Neural progenitor cell (in vitro differentiated cells): ENCODE measurements at regions not wholly inside any gene's neighbourhood (a gene's known extent, or its start where the extent isn't known, plus 50 kb on each side); places are given as distances from the start of the nearest gene placed in this dataset.

Experiments
- DNase-seq: peaks from one replicate; pipeline ENCODE4 v3.0.0-alpha.2; 2016; ENCODE audit warnings: low spot score
- H2AFZ ChIP-seq: fragments of 200-600 bp; sonication (generic); replicated peaks from 2 replicates; pipeline ENCODE4 v1.6.1; 2016; ENCODE audit warnings: antibody characterized with exemption
- H3F3A ChIP-seq: fragments of 200-600 bp; sonication (generic); 2 replicates; pipeline ENCODE4 v1.6.1; 2016; ENCODE audit warnings: antibody characterized with exemption, low read depth
- H3K27ac ChIP-seq: fragments of 200-600 bp; sonication (generic); 2 replicates; pipeline ENCODE4 v1.5.1; 2016; ENCODE audit warnings: mild to moderate bottlenecking
- H3K27me3 ChIP-seq: fragments of 200-600 bp; sonication (generic); 2 replicates; pipeline ENCODE4 v1.6.1; 2016; ENCODE audit warnings: mild to moderate bottlenecking, moderate library complexity
- H3K36me3 ChIP-seq: fragments of 200-600 bp; sonication (generic); 2 replicates; pipeline ENCODE4 v1.5.1; 2016
- H3K4me1 ChIP-seq: fragments of 200-600 bp; sonication (generic); 2 replicates; pipeline ENCODE4 v1.6.1; 2016; ENCODE audit warnings: mixed run types
- H3K4me2 ChIP-seq: fragments of 200-600 bp; sonication (generic); 2 replicates; pipeline ENCODE4 v1.6.1; 2016
- H3K4me3 ChIP-seq: fragments of 200-600 bp; sonication (generic); 2 replicates; pipeline ENCODE4 v1.5.1; 2016
- H3K79me2 ChIP-seq: fragments of 200-600 bp; sonication (generic); 2 replicates; pipeline ENCODE4 v1.6.1; 2016; ENCODE audit warnings: low read depth
- H3K9ac ChIP-seq: fragments of 200-600 bp; sonication (generic); 2 replicates; pipeline ENCODE4 v1.6.1; 2016
- H3K9me3 ChIP-seq: fragments of 200-600 bp; sonication (generic); 2 replicates; pipeline ENCODE4 v1.5.1; 2016; ENCODE audit warnings: low read depth
- H4K20me1 ChIP-seq: fragments of 200-600 bp; sonication (generic); 2 replicates; pipeline ENCODE4 v1.6.1; 2016; ENCODE audit warnings: low read depth
- H3K27ac Mint-ChIP-seq: 3 replicates; pipeline ENCODE4 v1.8.0; 2021; ENCODE audit warnings: mixed read lengths
- H3K27me3 Mint-ChIP-seq: 2 replicates; pipeline ENCODE4 v1.8.0; 2022; ENCODE audit warnings: low read depth, mild to moderate bottlenecking, inconsistent platforms, moderate library complexity, mixed read lengths; ENCODE audit not compliant: insufficient read depth
- H3K36me3 Mint-ChIP-seq: 3 replicates; pipeline ENCODE4 v1.8.0; 2021; ENCODE audit warnings: mixed read lengths
- H3K4me1 Mint-ChIP-seq: 3 replicates; pipeline ENCODE4 v1.8.0; 2021; ENCODE audit warnings: mixed read lengths
- H3K4me3 Mint-ChIP-seq: 3 replicates; pipeline ENCODE4 v1.8.0; 2021; ENCODE audit warnings: mild to moderate bottlenecking, moderate library complexity, mixed read lengths
- H3K9me3 Mint-ChIP-seq: 3 replicates; pipeline ENCODE4 v1.8.0; 2020; ENCODE audit warnings: mixed read lengths
- CTCF ChIP-seq: fragments of 200-600 bp; sonication (generic); IDR thresholded peaks from 2 replicates; pipeline ENCODE4 v1.5.1; 2017; ENCODE audit warnings: antibody characterized with exemption, mild to moderate bottlenecking
- EZH2 ChIP-seq: fragments of 200-600 bp; sonication (generic); IDR thresholded peaks from 2 replicates; pipeline ENCODE4 v1.6.1; 2017; ENCODE audit warnings: antibody characterized with exemption, mild to moderate bottlenecking, moderate library complexity
- EZH2phosphoT487 ChIP-seq: fragments of 200-600 bp; sonication (generic); IDR thresholded peaks from 2 replicates; pipeline ENCODE4 v1.6.1; 2017; ENCODE audit warnings: antibody characterized with exemption

- no peak overlapping the region for H3K4me3 ChIP-seq
- H4K20me1 ChIP-seq: no peaks in the 10 kb centered on the region
- H3K4me2 ChIP-seq: no peak overlapping the region
- Mint-ChIP-seq H3K36me3 (no peaks in the 10 kb centered on the region), H3K27ac (no peak overlapping the region), H3K9me3 (no peaks in the 10 kb centered on the region), H3K27me3 (peaks cover 2% of the 10 kb centered on the region), H3K4me1 (peaks cover 25% of the 10 kb centered on the region), H3K4me3 (no peak overlapping the region)
- H3F3A ChIP-seq: no peaks in the 10 kb centered on the region
- no peaks in the 10 kb centered on the region for H3K27me3 ChIP-seq
- H3K79me2 ChIP-seq: no peaks in the 10 kb centered on the region
- no peak overlapping the region for H3K9ac ChIP-seq
- H3K36me3 ChIP-seq: no peaks in the 10 kb centered on the region
- no peak overlapping the region for H3K27ac ChIP-seq
- DNase-seq: no peak
- TF ChIP-seq EZH2phosphoT487 (no peak), CTCF (no peak), EZH2 (no peak)
- H3K4me1 ChIP-seq: no peaks in the 10 kb centered on the region
- H2AFZ ChIP-seq: no peak overlapping the region
- H3K9me3 ChIP-seq: no peaks in the 10 kb centered on the region
Measured at GRCh38 chr5:133900534-133901270, 67.7 kb downstream of the C5orf15 start.

- Histone ChIP-seq H3K36me3 (no peaks in the 10 kb centered on the region), H4K20me1 (no peaks in the 10 kb centered on the region), H3K4me2 (no peak overlapping the region), H3K9me3 (no peaks in the 10 kb centered on the region), H3K4me3 (no peak overlapping the region), H3K4me1 (no peaks in the 10 kb centered on the region), H3K9ac (no peak overlapping the region), H3K79me2 (no peaks in the 10 kb centered on the region), H3F3A (no peaks in the 10 kb centered on the region), H3K27me3 (no peaks in the 10 kb centered on the region), H2AFZ (no peak overlapping the region), H3K27ac (no peak overlapping the region)
- Mint-ChIP-seq H3K9me3 (no peaks in the 10 kb centered on the region), H3K27me3 (peaks cover 2% of the 10 kb centered on the region), H3K27ac (no peak overlapping the region), H3K4me3 (peak overlapping the region; percentile 65), H3K36me3 (no peaks in the 10 kb centered on the region), H3K4me1 (peaks cover 23% of the 10 kb centered on the region)
- TF ChIP-seq EZH2: no peak
- TF ChIP-seq EZH2phosphoT487: no peak
- DNase-seq: no peak
Measured at GRCh38 chr5:133899506-133899905, 68.9 kb downstream of the C5orf15 start.

- Histone ChIP-seq H3K4me3 (no peak overlapping the region), H3K4me2 (no peak overlapping the region), H3F3A (no peaks in the 10 kb centered on the region), H3K79me2 (no peaks in the 10 kb centered on the region), H3K27ac (no peak overlapping the region), H3K9me3 (no peaks in the 10 kb centered on the region), H3K27me3 (no peaks in the 10 kb centered on the region), H4K20me1 (no peaks in the 10 kb centered on the region), H2AFZ (no peak overlapping the region), H3K9ac (no peak overlapping the region), H3K4me1 (no peaks in the 10 kb centered on the region), H3K36me3 (no peaks in the 10 kb centered on the region)
- DNase-seq: no peak
- Mint-ChIP-seq H3K27me3 (peaks cover 2% of the 10 kb centered on the region), H3K27ac (peak overlapping the region; percentile 6), H3K4me1 (peaks cover 23% of the 10 kb centered on the region), H3K9me3 (no peaks in the 10 kb centered on the region), H3K4me3 (no peak overlapping the region), H3K36me3 (no peaks in the 10 kb centered on the region)
- TF ChIP-seq CTCF (no peak), EZH2phosphoT487 (no peak), EZH2 (no peak)
Measured at GRCh38 chr5:133898440-133898839, 70.0 kb downstream of the C5orf15 start.

- H2AFZ ChIP-seq: no peak overlapping the region
- Mint-ChIP-seq H3K27ac (peak overlapping the region; percentile 13), H3K27me3 (peaks cover 2% of the 10 kb centered on the region), H3K9me3 (no peaks in the 10 kb centered on the region), H3K4me3 (no peak overlapping the region), H3K4me1 (peaks cover 18% of the 10 kb centered on the region), H3K36me3 (no peaks in the 10 kb centered on the region)
- H3K4me3 ChIP-seq: no peak overlapping the region
- H3K4me1 ChIP-seq: no peaks in the 10 kb centered on the region
- no peaks in the 10 kb centered on the region for H3K9me3 ChIP-seq
- no peaks in the 10 kb centered on the region for H3K36me3 ChIP-seq
- no peak overlapping the region for H3K27ac ChIP-seq
- no peak for DNase-seq
- H3K4me2 ChIP-seq: no peak overlapping the region
- no peaks in the 10 kb centered on the region for H3F3A ChIP-seq
- H4K20me1 ChIP-seq: no peaks in the 10 kb centered on the region
- H3K9ac ChIP-seq: no peak overlapping the region
- TF ChIP-seq EZH2phosphoT487: no peak
- TF ChIP-seq EZH2: no peak
- TF ChIP-seq CTCF: no peak
- no peaks in the 10 kb centered on the region for H3K27me3 ChIP-seq
- no peaks in the 10 kb centered on the region for H3K79me2 ChIP-seq
Measured at GRCh38 chr5:133897431-133897830, 71.0 kb downstream of the C5orf15 start.
